Activated CD8-positive, alpha-beta memory T cell treated with anti-CD3 and anti-CD28 coated beads, Interleukin-2, amount 50 U/mL, for 48 hours (primary cell): ENCODE measurements at regions not wholly inside any gene's neighbourhood (a gene's known extent, or its start where the extent isn't known, plus 50 kb on each side); places are given as distances from the start of the nearest gene placed in this dataset.
"Not testable (repeated sequence)": the region's sequence is repeated elsewhere in the genome, so short reads cannot be mapped to it uniquely, and the experiment has no call there.

Source experiments
- DNase-seq: peaks from one replicate; pipeline ENCODE4 v3.0.0-alpha.2; 2020

DNA sequence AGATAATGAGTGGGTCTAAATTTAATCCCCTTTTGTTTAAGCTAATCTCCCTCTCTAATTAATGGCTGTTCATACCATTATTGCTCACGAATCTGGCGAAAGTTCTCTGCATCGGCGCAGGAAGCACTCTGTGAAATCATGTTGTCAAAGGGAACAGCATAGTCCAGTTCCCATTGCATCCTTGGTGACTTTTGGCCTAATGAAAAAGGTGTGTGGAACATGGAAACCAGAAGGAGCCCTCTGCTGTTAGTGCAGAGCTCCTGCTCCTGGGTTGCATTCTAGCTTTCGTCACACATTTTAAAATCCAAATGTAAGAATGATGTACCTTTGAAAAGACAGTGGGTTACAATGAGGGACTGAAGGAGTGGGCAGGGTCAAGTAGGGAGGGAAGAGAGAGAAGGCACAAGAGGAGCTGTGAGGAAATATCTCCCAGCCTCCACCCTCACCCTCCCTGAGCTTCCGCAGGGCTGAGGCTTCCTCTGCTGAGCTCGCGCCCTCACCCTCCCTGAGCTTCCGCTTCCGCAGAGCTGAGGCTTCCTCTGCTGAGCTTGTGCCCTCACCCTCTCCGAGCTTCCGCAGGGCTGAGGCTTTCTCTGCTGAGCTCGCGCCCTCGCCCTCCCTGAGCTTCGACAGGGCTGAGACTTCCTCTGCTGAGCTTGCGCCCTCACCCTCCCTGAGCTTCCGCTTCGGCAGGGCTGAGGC, 754.3 kb upstream of the TPTE start:
- not testable (repeated sequence) for DNase-seq

DNA sequence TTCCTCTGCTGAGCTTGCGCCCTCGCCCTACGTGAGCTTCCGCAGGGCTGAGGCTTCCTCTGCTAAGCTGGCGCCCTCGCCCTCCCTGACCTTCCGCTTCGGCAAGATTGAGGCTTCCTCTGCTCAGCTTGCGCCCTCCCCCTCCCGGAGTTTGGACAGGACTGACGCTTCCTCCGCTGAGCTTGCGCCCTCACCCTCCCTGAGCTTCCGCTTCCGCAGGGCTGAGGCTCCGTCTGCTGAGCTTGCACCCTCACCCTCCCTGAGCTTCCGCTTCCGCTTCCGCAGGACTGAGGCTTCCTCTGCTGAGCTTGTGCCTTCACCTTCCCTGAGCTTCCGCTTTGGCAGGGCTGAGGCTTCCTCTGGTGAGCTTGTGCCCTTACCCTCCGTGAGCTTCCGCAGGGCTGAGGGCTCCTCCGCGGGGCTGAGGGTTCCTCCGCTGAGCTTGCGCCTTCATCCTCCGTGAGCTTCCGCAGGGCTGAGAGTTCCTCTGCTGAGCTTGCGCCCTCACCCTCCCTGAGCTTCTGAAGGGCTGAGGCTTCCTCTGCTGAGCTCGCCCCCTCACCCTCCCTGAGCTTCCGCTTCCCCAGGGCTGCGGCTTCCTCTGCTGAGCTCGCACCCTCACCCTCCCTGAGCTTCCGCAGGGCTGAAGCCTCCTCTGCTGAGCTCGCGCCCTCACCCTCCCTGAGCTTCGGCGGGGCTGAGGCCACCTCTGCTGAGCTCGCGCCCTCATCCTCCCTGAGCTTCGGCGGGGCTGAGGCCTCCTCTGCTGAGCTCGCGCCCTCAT, 753.6 kb upstream of the TPTE start:
- no peak for DNase-seq

DNA sequence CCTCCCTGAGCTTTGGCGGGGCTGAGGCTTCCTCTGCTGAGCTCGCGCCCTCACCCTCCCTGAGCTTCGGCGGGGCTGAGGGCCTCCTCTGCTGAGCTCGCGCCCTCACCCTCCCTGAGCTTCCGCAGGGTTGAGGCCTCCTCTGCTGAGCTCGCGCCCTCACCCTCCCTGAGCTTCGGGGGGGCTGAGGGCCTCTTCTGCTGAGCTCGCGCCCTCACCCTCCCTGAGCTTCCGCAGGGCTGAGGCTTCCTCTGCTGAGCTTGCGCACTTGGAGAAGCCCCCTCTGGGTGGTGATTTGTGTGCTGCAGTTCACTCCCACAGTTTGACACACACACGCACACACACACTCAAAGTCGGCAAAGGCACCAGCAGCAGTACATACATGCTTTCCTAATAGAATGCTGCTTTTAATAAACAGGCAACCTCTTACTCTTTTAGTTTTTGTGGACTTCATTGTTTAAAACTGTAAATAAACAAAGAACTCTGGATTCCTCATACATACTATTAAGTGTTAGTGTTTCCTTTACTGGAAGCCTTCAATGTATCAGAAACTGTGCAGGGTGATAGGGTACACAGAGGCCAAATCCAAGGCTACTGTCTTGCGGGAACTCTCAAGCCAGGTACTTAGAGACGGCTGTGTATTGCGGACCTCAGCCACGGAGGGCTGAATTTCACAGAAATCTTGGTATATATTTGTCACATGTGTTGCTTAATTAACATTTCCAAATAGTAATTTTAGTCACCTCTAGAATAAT, 752.8 kb upstream of the TPTE start:
- DNase-seq, result not testable (repeated sequence)

DNA sequence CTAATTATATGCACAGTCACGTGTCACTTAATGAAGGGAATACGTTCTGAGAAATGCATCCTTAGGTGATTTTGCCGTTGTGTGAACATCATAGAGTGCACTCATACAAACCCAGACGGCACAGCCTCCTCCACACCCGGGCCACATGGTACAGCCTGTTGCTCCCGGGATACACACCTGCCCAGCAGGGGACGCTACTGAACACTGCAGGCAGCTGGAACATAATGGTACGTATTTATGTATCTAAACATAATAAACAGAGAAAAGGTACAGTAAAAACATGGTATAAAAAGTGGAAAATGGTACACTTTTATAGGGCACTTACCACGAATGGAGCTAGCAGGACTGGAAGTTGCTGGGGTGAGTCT, 752.3 kb upstream of the TPTE start:
- not testable (repeated sequence) for DNase-seq

DNA sequence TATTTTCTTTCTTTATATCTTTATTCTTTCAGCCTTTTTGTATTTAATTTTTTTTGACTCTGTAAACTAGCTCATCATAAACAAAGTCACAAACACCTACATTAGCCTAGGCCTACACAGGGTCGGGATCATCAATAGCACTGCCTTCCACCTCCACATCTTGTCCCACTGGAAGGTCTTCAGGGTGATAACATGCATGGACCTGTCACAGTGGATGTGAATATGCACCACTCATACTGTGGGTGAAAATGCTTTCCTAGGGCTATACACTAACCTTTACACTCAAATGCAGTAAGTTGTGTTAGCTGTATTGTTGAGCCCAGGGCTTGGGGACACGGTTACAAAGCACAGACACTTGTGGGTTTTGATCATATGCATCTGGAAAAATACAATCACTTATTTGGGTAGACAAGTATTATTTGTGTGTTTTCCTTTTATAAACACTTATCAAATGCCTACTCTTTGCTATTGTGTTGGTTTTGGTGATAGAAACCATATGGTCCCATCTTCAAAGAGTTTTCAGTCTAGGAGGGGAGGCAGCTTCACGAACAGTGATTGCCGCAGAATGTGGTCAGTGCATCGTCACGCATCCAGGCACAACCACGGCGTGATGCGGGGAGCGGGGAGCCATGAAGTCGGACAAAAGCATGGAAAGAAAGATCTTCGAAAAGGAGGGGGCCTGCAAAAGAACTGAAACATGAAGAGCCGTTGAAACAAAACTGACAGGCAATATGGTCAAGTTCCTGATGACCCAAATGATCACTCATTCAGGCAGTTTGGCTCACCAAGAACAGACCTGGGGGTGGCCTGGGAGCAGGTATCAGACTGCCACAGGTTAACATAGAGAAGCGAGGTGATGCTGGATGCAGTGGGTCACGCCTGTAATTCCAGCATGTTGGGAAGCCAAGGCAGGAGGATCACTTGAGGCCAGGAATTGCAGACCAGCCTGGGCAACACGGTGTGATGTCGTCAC, 751.4 kb upstream of the TPTE start:
- not testable (repeated sequence) for DNase-seq

DNA sequence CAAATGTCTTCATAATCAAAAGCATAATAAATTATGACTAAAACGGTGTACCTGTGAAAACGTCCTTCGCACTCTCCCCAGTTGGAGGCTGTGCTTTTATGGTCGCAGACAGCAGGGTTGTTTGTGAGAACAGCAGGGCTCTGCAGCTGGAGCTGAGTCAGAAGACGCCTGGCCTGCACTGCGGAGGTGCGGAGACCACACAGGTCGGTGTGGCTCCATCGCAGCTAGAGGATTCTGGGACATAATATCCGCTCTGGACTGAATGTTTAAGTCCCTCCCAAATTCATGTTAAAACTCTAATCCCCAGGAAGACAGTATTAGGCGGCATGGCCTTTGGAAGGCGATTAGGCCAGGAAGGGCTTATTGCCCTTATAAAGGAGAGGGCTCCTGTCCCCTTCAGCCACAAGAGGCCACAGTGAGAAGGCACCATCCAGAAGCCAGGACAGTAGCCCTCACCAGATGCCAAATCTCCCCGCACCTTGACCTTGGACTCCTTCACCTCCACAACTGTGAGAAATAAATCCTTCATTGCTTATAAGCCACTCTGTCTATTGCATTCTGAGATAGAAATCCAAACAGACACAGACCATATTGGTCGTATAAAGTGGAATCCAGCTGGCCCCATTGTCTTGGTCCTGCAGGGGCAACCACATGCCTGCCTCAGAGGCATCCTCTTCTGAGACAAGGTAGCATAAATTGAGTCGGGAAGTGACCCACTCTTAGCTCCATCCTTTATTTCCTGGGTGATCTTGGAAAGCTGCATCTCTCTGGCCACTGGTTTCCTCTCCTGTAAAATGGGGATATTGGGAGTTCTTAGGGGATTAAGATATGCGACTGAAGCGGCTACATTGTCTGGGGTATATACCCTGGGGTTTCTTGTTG, 749.7 kb upstream of the TPTE start:
- DNase-seq, result not testable (repeated sequence)

GRCh38 chr21:9772348-9772672, 749.1 kb upstream of the TPTE start:
- no peak for DNase-seq

DNA sequence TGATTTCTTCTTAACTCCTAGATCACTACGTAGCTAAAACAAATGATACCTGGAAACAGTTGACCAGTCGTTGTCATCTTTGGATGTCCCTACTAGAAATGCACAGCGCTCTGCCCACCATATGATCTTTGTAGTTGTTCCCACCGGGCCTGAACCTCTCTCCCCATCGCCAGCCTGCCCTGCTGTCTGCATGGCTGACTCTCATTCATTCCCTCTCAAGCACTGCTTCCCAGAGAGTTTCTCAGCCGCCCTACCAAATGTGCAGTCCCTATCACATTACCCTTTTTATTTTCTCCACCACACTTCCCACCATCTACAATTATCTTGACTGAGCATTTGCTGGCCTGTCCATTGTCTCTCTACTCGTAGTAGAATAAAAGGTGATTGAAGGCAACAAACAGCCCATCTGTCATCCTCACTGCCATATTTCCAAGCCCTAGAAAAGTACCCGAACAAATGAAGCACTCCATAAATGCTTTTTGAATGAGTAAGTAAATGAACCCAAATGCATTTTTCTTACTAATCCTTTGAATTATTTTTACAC, 748.4 kb upstream of the TPTE start:
- not testable (repeated sequence) for DNase-seq

- DNase-seq, result no peak
Observed at GRCh38 chr21:9774347-9774746, 747.0 kb upstream of the TPTE start.

GRCh38 chr21:9774901-9775593, 746.3 kb upstream of the TPTE start:
- not testable (repeated sequence) for DNase-seq

- not testable (repeated sequence) for DNase-seq
Observed at GRCh38 chr21:9775877-9776276, 745.5 kb upstream of the TPTE start.

DNA sequence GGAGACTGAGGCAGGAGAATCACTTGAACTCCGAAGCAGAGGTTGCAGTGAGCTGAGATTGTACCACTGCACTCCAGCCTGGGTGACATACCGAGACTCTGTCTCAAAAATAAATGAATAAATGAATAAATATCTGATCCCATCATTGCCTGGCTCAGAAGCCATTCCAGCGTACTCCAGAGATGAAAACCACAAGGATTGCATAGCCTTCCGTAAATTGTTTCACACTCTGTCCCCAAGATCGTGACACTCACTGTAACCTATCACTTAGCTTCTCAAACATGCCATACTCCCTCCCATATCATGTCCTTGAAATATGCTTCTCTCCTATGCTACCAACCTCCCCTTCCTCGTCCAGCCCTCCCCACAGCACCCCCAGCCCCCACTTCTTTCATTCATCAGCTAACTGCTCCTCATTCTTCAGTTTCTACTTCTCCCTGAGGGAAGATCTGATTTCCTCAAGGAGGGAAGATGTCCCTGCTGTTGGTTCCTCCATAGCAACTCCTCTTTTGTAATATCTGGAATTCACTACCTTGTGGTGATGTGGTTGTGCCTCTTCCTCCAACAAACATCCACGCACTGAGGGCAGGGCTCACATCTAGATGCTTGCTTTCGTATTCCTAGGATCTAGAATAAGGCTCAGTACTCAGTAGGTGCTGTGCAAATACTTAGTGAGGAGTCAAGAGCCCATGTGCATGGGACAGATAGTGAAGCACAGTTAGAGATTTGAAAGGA, 744.9 kb upstream of the TPTE start:
- not testable (repeated sequence) for DNase-seq

DNA sequence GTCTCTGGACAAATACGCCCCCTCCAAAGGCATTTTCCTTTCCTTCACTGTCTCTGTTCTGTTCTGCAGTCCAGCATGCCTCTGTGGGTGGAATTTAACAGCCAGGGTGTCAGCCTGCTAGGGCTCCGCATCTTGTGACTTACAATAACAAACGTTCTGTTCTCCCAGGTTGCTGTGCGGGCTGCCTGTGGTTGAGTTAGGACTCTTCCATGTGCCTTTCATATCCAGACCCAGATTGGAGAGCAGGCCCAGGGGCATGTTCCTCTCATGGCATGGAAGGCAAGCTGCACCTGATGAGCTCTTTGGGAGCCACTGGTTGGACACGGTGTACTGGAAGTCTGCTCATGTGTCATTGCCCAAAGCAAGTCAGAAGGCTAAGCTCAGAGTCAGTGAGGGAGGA, 742.8 kb upstream of the TPTE start:
- DNase-seq, result not testable (repeated sequence)

GRCh38 chr21:9780441-9780937, 740.9 kb upstream of the TPTE start:
- DNase-seq, result no peak

DNA sequence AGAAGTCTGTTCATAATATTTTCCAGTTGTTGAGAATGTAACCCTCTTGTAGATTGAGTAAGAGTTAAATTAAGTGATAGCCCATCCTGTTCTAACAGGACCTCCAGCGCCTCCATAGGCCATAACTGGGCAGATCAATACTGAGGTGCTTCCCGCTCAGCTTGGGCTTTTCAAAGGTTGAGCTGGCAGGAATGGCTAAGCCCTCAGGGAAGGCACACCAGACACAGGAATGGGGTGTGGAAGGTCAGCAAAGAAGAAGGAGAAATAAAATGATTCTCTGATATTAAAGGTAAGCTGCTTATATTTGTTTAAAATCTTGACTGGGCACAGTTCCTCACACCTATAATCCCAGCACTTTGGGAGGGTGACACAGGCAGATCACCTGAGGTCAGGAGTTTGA, 737.8 kb upstream of the TPTE start:
- DNase-seq, result not testable (repeated sequence)

GRCh38 chr21:9784201-9784600, 737.2 kb upstream of the TPTE start:
- not testable (repeated sequence) for DNase-seq

GRCh38 chr21:9786092-9786491, 735.3 kb upstream of the TPTE start:
- not testable (repeated sequence) for DNase-seq

DNA sequence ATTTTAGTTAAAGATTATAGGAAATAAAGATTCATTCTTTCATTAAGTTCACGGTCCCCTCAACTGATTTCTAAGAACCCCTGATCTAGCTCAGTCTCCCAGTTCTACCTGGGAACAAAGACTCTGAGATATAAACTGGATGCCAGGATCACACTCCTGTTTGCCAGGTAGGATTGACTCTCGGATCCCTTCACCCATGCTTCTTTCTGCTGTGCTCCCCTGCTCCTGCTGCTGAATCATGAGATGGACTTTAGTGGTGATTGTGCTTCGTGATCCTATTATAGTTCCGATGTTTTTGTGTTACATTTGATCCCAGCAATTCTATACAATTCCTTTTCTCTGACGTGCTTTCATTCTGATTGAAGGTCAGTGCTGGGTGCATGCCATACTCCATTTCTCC, 733.1 kb upstream of the TPTE start:
- DNase-seq, result not testable (repeated sequence)

- DNase-seq, result not testable (repeated sequence)
Observed at GRCh38 chr21:9790354-9790753, 731.0 kb upstream of the TPTE start.

DNA sequence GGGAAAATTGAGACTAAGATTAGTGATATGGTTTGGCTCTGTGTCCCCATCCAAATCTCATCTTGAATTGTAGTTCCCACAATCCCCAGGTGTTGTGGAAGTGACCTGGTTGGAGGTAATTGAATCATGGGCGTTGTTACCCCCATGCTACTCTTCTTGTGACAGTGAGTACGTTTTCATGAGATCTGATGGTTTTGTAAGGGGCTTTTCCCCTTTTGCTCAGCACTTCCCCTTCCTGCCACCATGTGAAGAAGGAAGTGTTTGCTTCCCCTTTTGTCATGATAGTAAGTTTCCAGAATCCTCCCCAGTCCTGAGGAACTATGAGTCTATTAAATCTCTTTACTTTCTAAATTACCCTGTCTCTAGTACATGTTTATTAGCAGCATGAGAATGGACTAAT, 729.9 kb upstream of the TPTE start:
- DNase-seq, result not testable (repeated sequence)
